ENCODE measurements at regions not wholly inside any gene's neighbourhood (a gene's known extent, or its start where the extent isn't known, plus 50 kb on each side); places are given as distances from the start of the nearest gene placed in this dataset.

GRCh38 chr3:118229196-118229595, 805.5 kb downstream of the IGSF11 start:
- 82% methylated on average over 1 of the region's 1 CpG for WGBS
- no peak overlapping the region for H3K14ac ChIP-seq (ENCODE audit: low read length in 2 of 2)
- H2BK15ac ChIP-seq (ENCODE audit: low read depth, poor library complexity, severe bottlenecking): no peak overlapping the region

GRCh38 chr3:118231578-118231977, 803.1 kb downstream of the IGSF11 start:
- Histone ChIP-seq H4K91ac (ENCODE audit: low read length) (no peak overlapping the region), H2BK12ac (ENCODE audit: low read length in 2 of 2) (no peak overlapping the region), H3K27me3 (ENCODE audit: control insufficient read depth in 1 of 2, insufficient read depth in 1 of 2, low read length in 2 of 2) (no peaks in the 10 kb centered on the region), H4K8ac (ENCODE audit: low read length) (no peak overlapping the region), H3K18ac (ENCODE audit: low read depth in 1 of 2, low read length in 2 of 2) (no peak overlapping the region), H3K4me3 (ENCODE audit: insufficient read depth in 1 of 2, low read depth in 1 of 2, low read length in 2 of 2) (no peak overlapping the region), H2BK5ac (ENCODE audit: low read depth, low read length, poor library complexity, severe bottlenecking) (no peak overlapping the region), H3K14ac (ENCODE audit: low read length in 2 of 2) (no peak overlapping the region), H3K9ac (ENCODE audit: low read length) (no peak overlapping the region), H3K4me1 (ENCODE audit: control insufficient read depth, insufficient read depth, low read depth, low read length) (no peaks in the 10 kb centered on the region), H2AK5ac (ENCODE audit: low read length, severe bottlenecking) (no peak overlapping the region), H3K23ac (ENCODE audit: low read length in 2 of 2) (no peak overlapping the region), H2BK120ac (ENCODE audit: low read depth, low read length) (no peak overlapping the region), H3K4me2 (ENCODE audit: low read length, poor library complexity, severe bottlenecking) (no peak overlapping the region), H3K9me3 (ENCODE audit: control insufficient read depth, low read length) (peaks cover 21% of the 10 kb centered on the region), H3K36me3 (ENCODE audit: control insufficient read depth in 1 of 2, insufficient read depth in 2 of 2, low read depth in 1 of 2, low read length in 2 of 2) (no peaks in the 10 kb centered on the region), H2BK15ac (ENCODE audit: low read depth, poor library complexity, severe bottlenecking) (no peak overlapping the region), H2AFZ (ENCODE audit: low read depth, low read length) (no peak overlapping the region), H3K4ac (ENCODE audit: low read depth in 1 of 2, low read length in 2 of 2) (no peak overlapping the region), H3K27ac (ENCODE audit: low read length, poor library complexity, severe bottlenecking) (no peak overlapping the region), H3K79me1 (replicated peaks; ENCODE audit: low read length, poor library complexity, severe bottlenecking) (no peaks in the 10 kb centered on the region)
- WGBS: 57% methylated on average over 1 of the region's 2 CpGs
- no peak for DNase-seq

More at GRCh38 chr3:118229196-118229595, 805.5 kb downstream of the IGSF11 start:
- H3K9me3 ChIP-seq (ENCODE audit: control insufficient read depth, low read length): peaks cover 36% of the 10 kb centered on the region
- H2AK5ac ChIP-seq (ENCODE audit: low read length, severe bottlenecking): no peak overlapping the region
- no peak overlapping the region for H3K4me2 ChIP-seq (ENCODE audit: low read length, poor library complexity, severe bottlenecking)
- H3K27ac ChIP-seq (ENCODE audit: low read length, poor library complexity, severe bottlenecking): no peak overlapping the region
- H3K18ac ChIP-seq (ENCODE audit: low read depth in 1 of 2, low read length in 2 of 2): no peak overlapping the region
- no peak overlapping the region for H4K91ac ChIP-seq (ENCODE audit: low read length)
- no peak overlapping the region for H2BK5ac ChIP-seq (ENCODE audit: low read depth, low read length, poor library complexity, severe bottlenecking)
- no peak overlapping the region for H2BK12ac ChIP-seq (ENCODE audit: low read length in 2 of 2)
- no peaks in the 10 kb centered on the region for H3K27me3 ChIP-seq (ENCODE audit: control insufficient read depth in 1 of 2, insufficient read depth in 1 of 2, low read length in 2 of 2)
- H3K36me3 ChIP-seq (ENCODE audit: control insufficient read depth in 1 of 2, insufficient read depth in 2 of 2, low read depth in 1 of 2, low read length in 2 of 2): no peaks in the 10 kb centered on the region
- DNase-seq: no peak
- H2BK120ac ChIP-seq (ENCODE audit: low read depth, low read length): no peak overlapping the region
- H3K23ac ChIP-seq (ENCODE audit: low read length in 2 of 2): no peak overlapping the region
- no peaks in the 10 kb centered on the region for H3K4me1 ChIP-seq (ENCODE audit: control insufficient read depth, insufficient read depth, low read depth, low read length)
- no peak overlapping the region for H2AFZ ChIP-seq (ENCODE audit: low read depth, low read length)
- H3K4ac ChIP-seq (ENCODE audit: low read depth in 1 of 2, low read length in 2 of 2): no peak overlapping the region
- H3K9ac ChIP-seq (ENCODE audit: low read length): no peak overlapping the region
- H3K79me1 ChIP-seq (replicated peaks; ENCODE audit: low read length, poor library complexity, severe bottlenecking): no peaks in the 10 kb centered on the region
- H3K4me3 ChIP-seq (ENCODE audit: insufficient read depth in 1 of 2, low read depth in 1 of 2, low read length in 2 of 2): no peak overlapping the region
- no peak overlapping the region for H4K8ac ChIP-seq (ENCODE audit: low read length)

DNA sequence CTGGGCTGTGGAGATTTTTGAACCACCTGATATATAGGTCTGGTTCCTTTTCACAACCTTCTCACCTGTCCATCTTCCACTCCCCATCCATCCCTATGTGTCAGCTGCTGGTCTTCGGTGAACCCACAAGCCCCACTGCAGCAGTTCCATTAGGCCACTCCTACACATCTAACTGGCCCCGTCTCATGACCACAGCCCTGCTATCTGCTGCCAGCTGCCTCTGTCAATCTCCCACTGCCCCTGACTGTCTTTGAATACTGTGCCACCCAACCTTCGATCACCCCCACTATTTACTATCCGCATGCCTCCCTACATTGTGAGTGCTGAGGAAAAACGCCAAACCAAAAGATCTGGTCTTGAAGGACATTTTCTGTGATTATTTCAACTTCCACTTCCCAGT, 795.4 kb downstream of the IGSF11 start:
- no peak overlapping the region for H3K9ac ChIP-seq (ENCODE audit: low read length)
- no peak overlapping the region for H2AK5ac ChIP-seq (ENCODE audit: low read length, severe bottlenecking)
- H3K9me3 ChIP-seq (ENCODE audit: control insufficient read depth, low read length): peaks cover 11% of the 10 kb centered on the region
- no peaks in the 10 kb centered on the region for H3K36me3 ChIP-seq (ENCODE audit: control insufficient read depth in 1 of 2, insufficient read depth in 2 of 2, low read depth in 1 of 2, low read length in 2 of 2)
- H3K4me1 ChIP-seq (ENCODE audit: control insufficient read depth, insufficient read depth, low read depth, low read length): no peaks in the 10 kb centered on the region
- 85% methylated on average over 4 of the region's 5 CpGs for WGBS
- H2AFZ ChIP-seq (ENCODE audit: low read depth, low read length): no peak overlapping the region
- H3K27ac ChIP-seq (ENCODE audit: low read length, poor library complexity, severe bottlenecking): no peak overlapping the region
- H4K91ac ChIP-seq (ENCODE audit: low read length): no peak overlapping the region
- no peak overlapping the region for H3K18ac ChIP-seq (ENCODE audit: low read depth in 1 of 2, low read length in 2 of 2)
- no peak overlapping the region for H2BK15ac ChIP-seq (ENCODE audit: low read depth, poor library complexity, severe bottlenecking)
- no peak overlapping the region for H2BK120ac ChIP-seq (ENCODE audit: low read depth, low read length)
- H2BK5ac ChIP-seq (ENCODE audit: low read depth, low read length, poor library complexity, severe bottlenecking): no peak overlapping the region
- no peak overlapping the region for H2BK12ac ChIP-seq (ENCODE audit: low read length in 2 of 2)
- H3K79me1 ChIP-seq (replicated peaks; ENCODE audit: low read length, poor library complexity, severe bottlenecking): no peaks in the 10 kb centered on the region
- no peaks in the 10 kb centered on the region for H3K27me3 ChIP-seq (ENCODE audit: control insufficient read depth in 1 of 2, insufficient read depth in 1 of 2, low read length in 2 of 2)
- no peak overlapping the region for H4K8ac ChIP-seq (ENCODE audit: low read length)
- H3K14ac ChIP-seq (ENCODE audit: low read length in 2 of 2): no peak overlapping the region
- H3K4ac ChIP-seq (ENCODE audit: low read depth in 1 of 2, low read length in 2 of 2): no peak overlapping the region
- H3K4me2 ChIP-seq (ENCODE audit: low read length, poor library complexity, severe bottlenecking): no peak overlapping the region
- no peak for DNase-seq
- H3K23ac ChIP-seq (ENCODE audit: low read length in 2 of 2): no peak overlapping the region
- H3K4me3 ChIP-seq (ENCODE audit: insufficient read depth in 1 of 2, low read depth in 1 of 2, low read length in 2 of 2): no peak overlapping the region

DNA sequence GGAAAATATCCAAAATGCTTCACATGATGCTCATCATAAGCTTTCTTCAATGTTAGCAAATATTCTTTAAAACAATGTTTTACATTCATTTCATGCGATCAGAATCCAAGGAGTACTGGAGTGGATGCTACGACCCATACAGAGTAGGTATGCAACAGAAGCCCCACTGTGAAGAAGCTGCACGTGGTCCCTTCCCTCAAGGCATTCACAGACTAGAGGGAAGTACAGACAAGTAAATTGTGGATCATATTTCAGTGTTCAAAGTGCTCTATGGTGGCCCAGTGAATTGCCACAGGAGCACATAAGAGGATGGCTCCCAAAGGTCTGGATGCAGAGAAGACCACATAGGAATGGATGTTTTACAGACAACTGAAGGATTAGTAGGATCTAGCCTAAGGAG, 789.9 kb downstream of the IGSF11 start:
- Histone ChIP-seq H2BK15ac (ENCODE audit: low read depth, poor library complexity, severe bottlenecking) (no peak overlapping the region), H3K4me1 (ENCODE audit: control insufficient read depth, insufficient read depth, low read depth, low read length) (no peaks in the 10 kb centered on the region), H3K27me3 (ENCODE audit: control insufficient read depth in 1 of 2, insufficient read depth in 1 of 2, low read length in 2 of 2) (no peaks in the 10 kb centered on the region), H2BK12ac (ENCODE audit: low read length in 2 of 2) (no peak overlapping the region), H3K9me3 (ENCODE audit: control insufficient read depth, low read length) (peaks cover 11% of the 10 kb centered on the region), H3K14ac (ENCODE audit: low read length in 2 of 2) (no peak overlapping the region), H4K91ac (ENCODE audit: low read length) (no peak overlapping the region), H2BK5ac (ENCODE audit: low read depth, low read length, poor library complexity, severe bottlenecking) (no peak overlapping the region), H4K8ac (ENCODE audit: low read length) (no peak overlapping the region), H3K4me2 (ENCODE audit: low read length, poor library complexity, severe bottlenecking) (no peak overlapping the region), H3K27ac (ENCODE audit: low read length, poor library complexity, severe bottlenecking) (no peak overlapping the region), H3K79me1 (replicated peaks; ENCODE audit: low read length, poor library complexity, severe bottlenecking) (no peaks in the 10 kb centered on the region), H3K18ac (ENCODE audit: low read depth in 1 of 2, low read length in 2 of 2) (no peak overlapping the region), H3K36me3 (ENCODE audit: control insufficient read depth in 1 of 2, insufficient read depth in 2 of 2, low read depth in 1 of 2, low read length in 2 of 2) (no peaks in the 10 kb centered on the region), H2BK120ac (ENCODE audit: low read depth, low read length) (no peak overlapping the region), H2AFZ (ENCODE audit: low read depth, low read length) (no peak overlapping the region), H2AK5ac (ENCODE audit: low read length, severe bottlenecking) (no peak overlapping the region), H3K9ac (ENCODE audit: low read length) (no peak overlapping the region), H3K4me3 (ENCODE audit: insufficient read depth in 1 of 2, low read depth in 1 of 2, low read length in 2 of 2) (no peak overlapping the region), H3K4ac (ENCODE audit: low read depth in 1 of 2, low read length in 2 of 2) (no peak overlapping the region), H3K23ac (ENCODE audit: low read length in 2 of 2) (no peak overlapping the region)
- no peak for DNase-seq
- WGBS: 69% methylated on average over 3 of the region's 3 CpGs

Data from mesenchymal stem cell (in vitro differentiated cells and primary cell).